ENCODE measurements at regions not wholly inside any gene's neighbourhood (a gene's known extent, or its start where the extent isn't known, plus 50 kb on each side); places are given as distances from the start of the nearest gene placed in this dataset.

DNA sequence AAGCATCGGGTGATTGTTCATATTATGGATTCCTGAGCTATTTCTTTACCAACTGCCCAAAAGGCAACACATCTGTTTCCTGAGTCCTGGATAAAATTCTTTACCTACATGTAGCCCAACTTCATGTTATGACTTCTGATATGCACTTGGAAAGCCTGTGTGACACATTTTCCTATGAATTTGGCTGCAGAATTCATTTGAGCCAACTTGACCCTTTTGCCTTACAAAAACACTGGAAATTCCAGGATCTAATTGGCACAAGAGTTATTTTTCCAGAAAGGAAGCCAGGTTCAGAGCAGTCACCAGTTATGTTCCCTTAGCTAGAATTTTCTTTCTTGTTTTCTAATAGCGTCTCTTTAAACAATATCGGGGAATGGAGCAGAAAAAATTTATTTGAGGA, 202.5 kb upstream of the LRIG3 start:
- no peak overlapping the region for H3K4me2 ChIP-seq (ENCODE audit: low read length)
- H3K36me3 ChIP-seq (ENCODE audit: control insufficient read depth, low read length), result no peaks in the 10 kb centered on the region
- H3K27ac ChIP-seq (ENCODE audit: low read depth, low read length), result no peak overlapping the region
- H4K20me1 ChIP-seq (ENCODE audit: control insufficient read depth, insufficient read depth, low read depth, low read length), result no peaks in the 10 kb centered on the region
- no peak overlapping the region for H3K4me3 ChIP-seq (ENCODE audit: low read length)
- H3K4me1 ChIP-seq (ENCODE audit: control insufficient read depth, low read length), result no peaks in the 10 kb centered on the region
- no peaks in the 10 kb centered on the region for H3F3A ChIP-seq (ENCODE audit: control insufficient read depth, insufficient read depth)
- no peaks in the 10 kb centered on the region for H3K9me2 ChIP-seq (replicated peaks; ENCODE audit: control insufficient read depth, low read length)
- no peaks in the 10 kb centered on the region for H3K79me2 ChIP-seq (ENCODE audit: control insufficient read depth, low read length)
- no peaks in the 10 kb centered on the region for H3K9me3 ChIP-seq (ENCODE audit: control insufficient read depth, insufficient read depth, low read length)
- TF ChIP-seq, protein P1, sequence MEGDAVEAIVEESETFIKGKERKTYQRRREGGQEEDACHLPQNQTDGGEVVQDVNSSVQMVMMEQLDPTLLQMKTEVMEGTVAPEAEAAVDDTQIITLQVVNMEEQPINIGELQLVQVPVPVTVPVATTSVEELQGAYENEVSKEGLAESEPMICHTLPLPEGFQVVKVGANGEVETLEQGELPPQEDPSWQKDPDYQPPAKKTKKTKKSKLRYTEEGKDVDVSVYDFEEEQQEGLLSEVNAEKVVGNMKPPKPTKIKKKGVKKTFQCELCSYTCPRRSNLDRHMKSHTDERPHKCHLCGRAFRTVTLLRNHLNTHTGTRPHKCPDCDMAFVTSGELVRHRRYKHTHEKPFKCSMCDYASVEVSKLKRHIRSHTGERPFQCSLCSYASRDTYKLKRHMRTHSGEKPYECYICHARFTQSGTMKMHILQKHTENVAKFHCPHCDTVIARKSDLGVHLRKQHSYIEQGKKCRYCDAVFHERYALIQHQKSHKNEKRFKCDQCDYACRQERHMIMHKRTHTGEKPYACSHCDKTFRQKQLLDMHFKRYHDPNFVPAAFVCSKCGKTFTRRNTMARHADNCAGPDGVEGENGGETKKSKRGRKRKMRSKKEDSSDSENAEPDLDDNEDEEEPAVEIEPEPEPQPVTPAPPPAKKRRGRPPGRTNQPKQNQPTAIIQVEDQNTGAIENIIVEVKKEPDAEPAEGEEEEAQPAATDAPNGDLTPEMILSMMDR (IDR thresholded peaks at IDR 0.05; ENCODE audit: low read depth, low read length, poor library complexity, severe bottlenecking), result no peak
- no peak for TF ChIP-seq EZH2phosphoT487 (IDR thresholded peaks at IDR 0.05; ENCODE audit: borderline replicate concordance, low read length)
- no peaks in the 10 kb centered on the region for H3K27me3 ChIP-seq (ENCODE audit: control insufficient read depth, low read length)

- no peaks in the 10 kb centered on the region for H3F3A ChIP-seq (ENCODE audit: control insufficient read depth, insufficient read depth)
- no peak for TF ChIP-seq EZH2phosphoT487 (IDR thresholded peaks at IDR 0.05; ENCODE audit: borderline replicate concordance, low read length)
- TF ChIP-seq, protein P1 (IDR thresholded peaks at IDR 0.05; ENCODE audit: low read depth, low read length, poor library complexity, severe bottlenecking), result no peak
- no peaks in the 10 kb centered on the region for H3K9me2 ChIP-seq (replicated peaks; ENCODE audit: control insufficient read depth, low read length)
- H3K4me3 ChIP-seq (ENCODE audit: low read length), result no peak overlapping the region
- H3K27ac ChIP-seq (ENCODE audit: low read depth, low read length), result no peak overlapping the region
- H3K79me2 ChIP-seq (ENCODE audit: control insufficient read depth, low read length), result no peaks in the 10 kb centered on the region
- H3K9me3 ChIP-seq (ENCODE audit: control insufficient read depth, insufficient read depth, low read length), result no peaks in the 10 kb centered on the region
- H3K27me3 ChIP-seq (ENCODE audit: control insufficient read depth, low read length), result no peaks in the 10 kb centered on the region
- no peak overlapping the region for H3K4me2 ChIP-seq (ENCODE audit: low read length)
- H3K36me3 ChIP-seq (ENCODE audit: control insufficient read depth, low read length), result no peaks in the 10 kb centered on the region
- H3K4me1 ChIP-seq (ENCODE audit: control insufficient read depth, low read length), result no peaks in the 10 kb centered on the region
- H4K20me1 ChIP-seq (ENCODE audit: control insufficient read depth, insufficient read depth, low read depth, low read length), result no peaks in the 10 kb centered on the region
Measured at GRCh38 chr12:59121451-59121850, 201.1 kb upstream of the LRIG3 start.

DNA sequence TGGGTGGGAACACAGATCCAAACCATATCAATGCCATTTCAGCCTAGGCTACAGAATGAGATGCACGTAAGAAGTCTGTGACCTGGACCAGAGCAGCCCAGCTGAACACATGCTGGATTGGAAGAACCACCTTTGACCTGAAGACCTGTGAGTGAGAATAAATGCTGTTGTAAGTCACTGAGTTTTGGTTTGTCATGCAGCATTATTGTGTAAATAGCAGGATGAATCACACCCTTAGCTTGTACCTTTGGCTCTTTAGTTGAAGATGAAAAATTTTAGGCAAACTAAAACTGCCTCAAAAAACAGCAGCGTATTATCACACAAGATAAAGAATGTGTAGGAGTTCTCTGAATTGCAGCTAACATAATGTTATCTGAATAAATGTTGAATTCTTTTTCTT, 199.4 kb upstream of the LRIG3 start:
- no peaks in the 10 kb centered on the region for H3K36me3 ChIP-seq (ENCODE audit: control insufficient read depth, low read length)
- no peak overlapping the region for H3K4me2 ChIP-seq (ENCODE audit: low read length)
- H3K9me2 ChIP-seq (replicated peaks; ENCODE audit: control insufficient read depth, low read length), result no peaks in the 10 kb centered on the region
- H4K20me1 ChIP-seq (ENCODE audit: control insufficient read depth, insufficient read depth, low read depth, low read length), result no peaks in the 10 kb centered on the region
- H3K9me3 ChIP-seq (ENCODE audit: control insufficient read depth, insufficient read depth, low read length), result no peaks in the 10 kb centered on the region
- H3K79me2 ChIP-seq (ENCODE audit: control insufficient read depth, low read length), result no peaks in the 10 kb centered on the region
- H3K27ac ChIP-seq (ENCODE audit: low read depth, low read length), result no peak overlapping the region
- no peak for TF ChIP-seq EZH2phosphoT487 (IDR thresholded peaks at IDR 0.05; ENCODE audit: borderline replicate concordance, low read length)
- no peaks in the 10 kb centered on the region for H3F3A ChIP-seq (ENCODE audit: control insufficient read depth, insufficient read depth)
- H3K4me3 ChIP-seq (ENCODE audit: low read length), result no peak overlapping the region
- H3K27me3 ChIP-seq (ENCODE audit: control insufficient read depth, low read length), result no peaks in the 10 kb centered on the region
- no peaks in the 10 kb centered on the region for H3K4me1 ChIP-seq (ENCODE audit: control insufficient read depth, low read length)

DNA sequence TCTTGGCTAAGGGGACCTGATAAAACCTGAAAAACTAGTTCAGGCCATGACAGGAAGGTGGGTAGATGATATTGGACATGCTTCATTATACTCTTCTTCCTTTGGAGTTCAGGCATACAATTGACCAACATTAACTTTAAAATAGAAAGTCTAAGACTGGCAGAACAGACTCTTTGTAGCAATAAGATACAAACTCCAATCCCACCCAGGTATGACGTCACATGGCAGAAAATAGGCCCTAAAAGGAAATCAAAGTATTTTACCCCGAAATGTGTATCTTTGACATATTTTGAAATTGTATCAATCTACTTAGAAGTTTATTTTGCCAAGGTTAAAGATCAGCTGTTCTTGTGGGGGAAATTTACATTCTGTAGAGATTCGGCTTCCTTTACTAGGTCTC, 198.1 kb upstream of the LRIG3 start:
- H3K27ac ChIP-seq (ENCODE audit: low read depth, low read length), result no peak overlapping the region
- no peak overlapping the region for H3K4me3 ChIP-seq (ENCODE audit: low read length)
- no peaks in the 10 kb centered on the region for H3K27me3 ChIP-seq (ENCODE audit: control insufficient read depth, low read length)
- TF ChIP-seq EZH2phosphoT487 (IDR thresholded peaks at IDR 0.05; ENCODE audit: borderline replicate concordance, low read length), result no peak
- TF ChIP-seq, protein P1 (IDR thresholded peaks at IDR 0.05; ENCODE audit: low read depth, low read length, poor library complexity, severe bottlenecking), result no peak
- no peaks in the 10 kb centered on the region for H4K20me1 ChIP-seq (ENCODE audit: control insufficient read depth, insufficient read depth, low read depth, low read length)
- no peaks in the 10 kb centered on the region for H3K4me1 ChIP-seq (ENCODE audit: control insufficient read depth, low read length)
- H3K9me2 ChIP-seq (replicated peaks; ENCODE audit: control insufficient read depth, low read length), result no peaks in the 10 kb centered on the region
- H3K4me2 ChIP-seq (ENCODE audit: low read length), result no peak overlapping the region
- H3K36me3 ChIP-seq (ENCODE audit: control insufficient read depth, low read length), result no peaks in the 10 kb centered on the region
- H3K79me2 ChIP-seq (ENCODE audit: control insufficient read depth, low read length), result no peaks in the 10 kb centered on the region
- H3F3A ChIP-seq (ENCODE audit: control insufficient read depth, insufficient read depth), result no peaks in the 10 kb centered on the region
- H3K9me3 ChIP-seq (ENCODE audit: control insufficient read depth, insufficient read depth, low read length), result no peaks in the 10 kb centered on the region
